ENCODE measurements at regions not wholly inside any gene's neighbourhood (a gene's known extent, or its start where the extent isn't known, plus 50 kb on each side); places are given as distances from the start of the nearest gene placed in this dataset.

DNA sequence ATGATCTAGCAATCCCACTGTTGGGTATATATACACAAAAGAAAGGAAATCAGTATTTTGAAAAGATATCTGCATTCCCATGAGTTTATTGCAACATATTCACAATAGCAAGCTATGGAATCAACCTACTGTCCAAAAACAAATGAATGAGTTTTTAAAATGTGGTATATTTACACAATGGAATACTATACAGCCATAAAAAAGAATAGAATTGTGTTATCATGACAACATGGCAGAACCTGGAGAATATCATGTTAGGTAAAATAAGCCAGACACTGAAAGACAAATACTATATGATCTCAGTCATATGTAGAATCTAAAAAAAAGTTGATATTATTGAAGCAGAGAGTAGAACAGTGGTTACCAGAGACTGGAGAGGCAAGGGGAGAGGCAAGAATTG, 732.6 kb downstream of the MCTP2 start:
- H3K4me3 ChIP-seq (ENCODE audit: low read depth in 2 of 2, low read length in 1 of 2), result no peak overlapping the region
- ChIA-PET CTCF (no interaction called here), POLR2A (no interaction called here)
- H3K4me1 ChIP-seq (ENCODE audit: control insufficient read depth in 1 of 2, insufficient read depth in 2 of 2, low read depth in 1 of 2, low read length in 1 of 2), result no peaks in the 10 kb centered on the region
- no peaks in the 10 kb centered on the region for H3F3A ChIP-seq (replicated peaks; ENCODE audit: insufficient read depth)
- H3K9me2 ChIP-seq, result no peaks in the 10 kb centered on the region
- no peak overlapping the region for H3K27ac ChIP-seq (ENCODE audit: low read depth in 2 of 2, low read length in 1 of 2)
- H3K36me3 ChIP-seq (replicated peaks in 1 of 2; ENCODE audit: control insufficient read depth in 1 of 2, insufficient read depth in 2 of 2, low read length in 1 of 2), result no peaks in the 10 kb centered on the region
- H4K20me1 ChIP-seq (ENCODE audit: insufficient read depth), result no peaks in the 10 kb centered on the region
- DNase-seq, result no peak
- H3K4me2 ChIP-seq, result no peak overlapping the region
- H2AFZ ChIP-seq (ENCODE audit: low read depth), result no peak overlapping the region
- TF ChIP-seq SIN3A (IDR thresholded peaks at IDR 0.05; ENCODE audit: borderline replicate concordance, low read depth, low read length), result no peak
- no peak for TF ChIP-seq FOXM1 (IDR thresholded peaks at IDR 0.05; ENCODE audit: low read depth)
- TF ChIP-seq MAX (IDR thresholded peaks at IDR 0.05; ENCODE audit: low read depth), result no peak
- H3K27me3 ChIP-seq (ENCODE audit: insufficient read depth), result no peaks in the 10 kb centered on the region
- H3K79me2 ChIP-seq (ENCODE audit: insufficient read depth), result no peaks in the 10 kb centered on the region
- H3K9ac ChIP-seq, result no peak overlapping the region
- H3K9me3 ChIP-seq, result peaks cover 5% of the 10 kb centered on the region; the same call in 1 of the 2 replicates

- TF ChIP-seq USF1 (IDR thresholded peaks at IDR 0.05; ENCODE audit: borderline replicate concordance, low read depth), result no peak
- TF ChIP-seq, protein P1, sequence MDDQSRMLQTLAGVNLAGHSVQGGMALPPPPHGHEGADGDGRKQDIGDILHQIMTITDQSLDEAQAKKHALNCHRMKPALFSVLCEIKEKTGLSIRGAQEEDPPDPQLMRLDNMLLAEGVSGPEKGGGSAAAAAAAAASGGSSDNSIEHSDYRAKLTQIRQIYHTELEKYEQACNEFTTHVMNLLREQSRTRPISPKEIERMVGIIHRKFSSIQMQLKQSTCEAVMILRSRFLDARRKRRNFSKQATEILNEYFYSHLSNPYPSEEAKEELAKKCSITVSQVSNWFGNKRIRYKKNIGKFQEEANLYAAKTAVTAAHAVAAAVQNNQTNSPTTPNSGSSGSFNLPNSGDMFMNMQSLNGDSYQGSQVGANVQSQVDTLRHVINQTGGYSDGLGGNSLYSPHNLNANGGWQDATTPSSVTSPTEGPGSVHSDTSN (IDR thresholded peaks at IDR 0.05), result no peak
- TF ChIP-seq RCOR1 (IDR thresholded peaks at IDR 0.05; ENCODE audit: low read length), result no peak
- TF ChIP-seq FOXJ3 (CRISPR knock-in tag; IDR thresholded peaks at IDR 0.05), result no peak
- no peak for TF ChIP-seq MXI1 (IDR thresholded peaks at IDR 0.05; ENCODE audit: low read depth, low read length)
- TF ChIP-seq IRF3 (IDR thresholded peaks at IDR 0.05; ENCODE audit: low read depth, low read length), result no peak
- TF ChIP-seq JUND (IDR thresholded peaks at IDR 0.05), result no peak
- TF ChIP-seq ELF1 (IDR thresholded peaks at IDR 0.05), result no peak
- TF ChIP-seq TEAD4 (IDR thresholded peaks at IDR 0.05; ENCODE audit: borderline replicate concordance, insufficient read depth), result no peak
- no peak for TF ChIP-seq EZH2phosphoT487 (IDR thresholded peaks at IDR 0.05; ENCODE audit: borderline replicate concordance, low read depth)
- no peak for TF ChIP-seq TAF1 (IDR thresholded peaks at IDR 0.05; ENCODE audit: borderline replicate concordance, low read depth, low read length)
- ChIA-PET CTCF (no interaction called here), POLR2A (no interaction called here)
- H3K9me2 ChIP-seq, result no peaks in the 10 kb centered on the region
- no peaks in the 10 kb centered on the region for H3F3A ChIP-seq (replicated peaks; ENCODE audit: insufficient read depth)
- H3K4me2 ChIP-seq, result no peak overlapping the region
- DNase-seq, result no peak
- H3K27ac ChIP-seq (ENCODE audit: low read depth in 2 of 2, low read length in 1 of 2), result no peak overlapping the region
- no peaks in the 10 kb centered on the region for H3K36me3 ChIP-seq (replicated peaks in 1 of 2; ENCODE audit: control insufficient read depth in 1 of 2, insufficient read depth in 2 of 2, low read length in 1 of 2)
- no peaks in the 10 kb centered on the region for H3K27me3 ChIP-seq (ENCODE audit: insufficient read depth)
- no peak overlapping the region for H2AFZ ChIP-seq (ENCODE audit: low read depth)
- H3K79me2 ChIP-seq (ENCODE audit: insufficient read depth), result no peaks in the 10 kb centered on the region
- WGBS (ENCODE audit: low lambda C conversion rate), result 0% methylated on average over 3 of the region's 3 CpGs
- peaks cover 2% of the 10 kb centered on the region; the same call in 1 of the 2 replicates for H3K9me3 ChIP-seq
- no peaks in the 10 kb centered on the region for H3K4me1 ChIP-seq (ENCODE audit: control insufficient read depth in 1 of 2, insufficient read depth in 2 of 2, low read depth in 1 of 2, low read length in 1 of 2)
- H3K4me3 ChIP-seq (ENCODE audit: low read depth in 2 of 2, low read length in 1 of 2), result no peak overlapping the region
- H4K20me1 ChIP-seq (ENCODE audit: insufficient read depth), result no peaks in the 10 kb centered on the region
- H3K9ac ChIP-seq, result no peak overlapping the region
Observed at GRCh38 chr15:94965593-94965992, 734.2 kb downstream of the MCTP2 start.
